DOHH2 (cell line): ENCODE measurements at regions not wholly inside any gene's neighbourhood (a gene's known extent, or its start where the extent isn't known, plus 50 kb on each side); places are given as distances from the start of the nearest gene placed in this dataset.

Source experiments
- EZH2phosphoT487 ChIP-seq: fragments of 200-600 bp; sonication (generic); IDR thresholded peaks from 2 replicates; pipeline ENCODE4 v1.6.1; 2017; ENCODE audit warnings: borderline replicate concordance, mild to moderate bottlenecking, antibody characterized with exemption, low read length, moderate library complexity, mixed read lengths
- TF ChIP-seq, protein P1 (sequence below): fragments of 200-600 bp; sonication (generic); IDR thresholded peaks from one replicate; pipeline ENCODE4 v1.5.1; 2014; ENCODE audit warnings: antibody characterized with exemption, mild to moderate bottlenecking, low read depth, low read length; ENCODE audit not compliant: poor library complexity, severe bottlenecking

DNA sequence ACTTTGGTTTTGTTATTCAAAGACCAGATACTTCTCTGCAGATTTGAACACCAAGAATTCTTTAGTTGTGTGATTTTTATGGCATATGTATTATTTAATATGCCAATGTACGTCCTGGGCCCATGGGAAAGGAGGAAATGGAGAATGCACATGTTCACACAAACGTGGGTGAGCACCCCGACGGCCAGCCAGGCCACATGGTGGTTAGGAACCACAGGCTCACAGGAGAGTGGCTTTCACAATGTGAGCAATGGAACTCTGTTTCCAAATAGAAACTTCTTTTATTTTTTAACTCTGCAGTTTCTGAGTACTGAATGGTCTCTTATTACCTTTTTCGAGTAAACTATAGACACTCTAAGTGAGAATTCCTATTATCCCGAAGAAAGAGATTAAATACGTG, 58.0 kb upstream of the UNC5C start:
- TF ChIP-seq, protein P1, sequence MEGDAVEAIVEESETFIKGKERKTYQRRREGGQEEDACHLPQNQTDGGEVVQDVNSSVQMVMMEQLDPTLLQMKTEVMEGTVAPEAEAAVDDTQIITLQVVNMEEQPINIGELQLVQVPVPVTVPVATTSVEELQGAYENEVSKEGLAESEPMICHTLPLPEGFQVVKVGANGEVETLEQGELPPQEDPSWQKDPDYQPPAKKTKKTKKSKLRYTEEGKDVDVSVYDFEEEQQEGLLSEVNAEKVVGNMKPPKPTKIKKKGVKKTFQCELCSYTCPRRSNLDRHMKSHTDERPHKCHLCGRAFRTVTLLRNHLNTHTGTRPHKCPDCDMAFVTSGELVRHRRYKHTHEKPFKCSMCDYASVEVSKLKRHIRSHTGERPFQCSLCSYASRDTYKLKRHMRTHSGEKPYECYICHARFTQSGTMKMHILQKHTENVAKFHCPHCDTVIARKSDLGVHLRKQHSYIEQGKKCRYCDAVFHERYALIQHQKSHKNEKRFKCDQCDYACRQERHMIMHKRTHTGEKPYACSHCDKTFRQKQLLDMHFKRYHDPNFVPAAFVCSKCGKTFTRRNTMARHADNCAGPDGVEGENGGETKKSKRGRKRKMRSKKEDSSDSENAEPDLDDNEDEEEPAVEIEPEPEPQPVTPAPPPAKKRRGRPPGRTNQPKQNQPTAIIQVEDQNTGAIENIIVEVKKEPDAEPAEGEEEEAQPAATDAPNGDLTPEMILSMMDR = no peak
- TF ChIP-seq EZH2phosphoT487 = no peak
